SJSA1 (cell line): ENCODE measurements at regions not wholly inside any gene's neighbourhood (a gene's known extent, or its start where the extent isn't known, plus 50 kb on each side); places are given as distances from the start of the nearest gene placed in this dataset.

Experiments used
- DNase-seq, 2 experiments: peaks; one replicate each; pipeline ENCODE4 v3.0.0-alpha.2; 2015 to 2020; ENCODE audit warnings: low spot score in 2 of 2, low read depth in 1 of 2
- H3K27ac ChIP-seq: fragments of 250-450 bp; sonication (Bioruptor Pico); 2 replicates; pipeline ENCODE4 v1.5.1; 2020; ENCODE audit warnings: mild to moderate bottlenecking, moderate library complexity
- H3K27me3 ChIP-seq: fragments of 250-450 bp; sonication (Bioruptor Pico); replicated peaks from 2 replicates; pipeline ENCODE4 v1.5.1; 2020; ENCODE audit warnings: mild to moderate bottlenecking, moderate library complexity
- H3K36me3 ChIP-seq: fragments of 250-450 bp; sonication (Bioruptor Pico); 2 replicates; pipeline ENCODE4 v1.5.1; 2020; ENCODE audit warnings: mild to moderate bottlenecking
- H3K4me1 ChIP-seq: fragments of 250-450 bp; sonication (Bioruptor Pico); replicated peaks from 2 replicates; pipeline ENCODE4 v1.6.1; 2021; ENCODE audit warnings: mild to moderate bottlenecking
- H3K4me3 ChIP-seq: fragments of 250-450 bp; sonication (Bioruptor Pico); 2 replicates; pipeline ENCODE4 v1.5.1; 2020; ENCODE audit warnings: mild to moderate bottlenecking
- H3K9me3 ChIP-seq: fragments of 250-450 bp; sonication (Bioruptor Pico); replicated peaks from 2 replicates; pipeline ENCODE4 v1.5.1; 2020; ENCODE audit warnings: mild to moderate bottlenecking

DNA sequence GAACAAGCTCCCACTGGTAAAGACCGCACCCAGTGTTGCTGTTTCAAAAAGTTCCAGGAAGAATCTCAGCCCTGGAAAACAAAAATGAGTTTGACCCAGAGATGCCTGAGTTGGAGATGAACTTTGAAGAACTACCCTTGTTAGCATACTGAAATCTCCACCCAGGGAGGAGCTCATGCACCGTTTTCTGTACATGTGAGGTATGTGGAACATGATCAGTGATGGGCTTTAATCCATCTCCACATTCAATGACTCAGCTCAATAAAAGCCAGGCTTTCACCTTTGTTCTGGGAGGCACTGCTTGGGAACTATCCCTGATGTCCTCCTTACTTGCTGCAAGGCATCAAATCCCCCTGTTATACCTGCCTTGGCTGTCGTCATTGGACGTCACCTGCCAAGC, 279.9 kb downstream of the UQCRFS1 start:
- Histone ChIP-seq H3K27me3 (no peaks in the 10 kb centered on the region), H3K27ac (no peak overlapping the region), H3K9me3 (peaks cover 4% of the 10 kb centered on the region; the same call in 1 of the 2 replicates), H3K4me1 (no peaks in the 10 kb centered on the region), H3K4me3 (no peak overlapping the region), H3K36me3 (no peaks in the 10 kb centered on the region)
- no peak for DNase-seq

DNA sequence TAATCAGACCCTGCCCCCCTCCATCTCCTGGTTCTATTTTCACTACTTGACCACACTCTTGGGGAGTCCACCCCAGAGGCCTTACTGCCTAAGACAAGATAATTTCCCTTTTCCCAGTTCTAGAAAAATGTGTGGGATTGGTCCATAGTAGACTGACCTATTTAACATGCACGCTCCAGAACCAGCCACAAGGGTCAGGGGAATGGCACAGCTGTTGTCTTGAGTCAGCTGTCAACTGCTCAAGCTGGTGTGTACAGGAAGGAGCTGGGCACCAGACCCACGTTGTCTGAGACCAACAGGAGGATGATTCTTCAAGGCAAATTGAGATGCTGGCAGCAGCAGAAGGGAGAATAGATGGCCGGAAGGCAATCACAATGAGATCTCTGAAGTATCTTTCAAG, 280.5 kb downstream of the UQCRFS1 start:
- no peak overlapping the region for H3K27ac ChIP-seq
- H3K4me3 ChIP-seq, result no peak overlapping the region

DNA sequence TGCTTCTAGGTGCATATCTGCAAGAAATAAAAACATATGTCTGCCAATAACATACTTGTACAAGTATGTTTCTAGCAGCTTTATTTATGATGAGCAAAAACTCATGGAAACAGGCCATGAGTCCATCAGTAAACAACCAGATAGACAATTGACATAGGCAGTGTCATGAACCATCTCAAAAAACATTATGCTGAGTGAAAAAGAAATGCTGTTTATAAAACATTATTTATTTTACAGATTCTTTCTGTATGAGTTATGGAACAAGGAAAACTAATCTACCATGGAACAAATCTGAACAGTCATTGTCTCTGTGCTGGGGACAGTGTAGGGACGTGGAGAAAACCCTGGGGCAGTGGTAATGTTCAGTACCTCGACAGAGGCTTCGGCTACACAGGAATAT, 283.9 kb downstream of the UQCRFS1 start:
- no peak overlapping the region for H3K27ac ChIP-seq
- no peaks in the 10 kb centered on the region for H3K4me1 ChIP-seq
- H3K4me3 ChIP-seq, result no peak overlapping the region
- no peaks in the 10 kb centered on the region for H3K27me3 ChIP-seq
- DNase-seq, result peak in 1 of 2 experiments; percentile 4
- peaks cover 4% of the 10 kb centered on the region; the same call in 1 of the 2 replicates for H3K9me3 ChIP-seq
- H3K36me3 ChIP-seq, result no peaks in the 10 kb centered on the region

More for the DNA sequence above, 280.5 kb downstream of the UQCRFS1 start:
- no peak for DNase-seq
- Histone ChIP-seq H3K36me3 (no peaks in the 10 kb centered on the region), H3K4me1 (no peaks in the 10 kb centered on the region), H3K9me3 (peaks cover 4% of the 10 kb centered on the region; the same call in 1 of the 2 replicates), H3K27me3 (no peaks in the 10 kb centered on the region)

- Histone ChIP-seq H3K27me3 (no peaks in the 10 kb centered on the region), H3K9me3 (peaks cover 4% of the 10 kb centered on the region; the same call in 1 of the 2 replicates), H3K4me1 (no peaks in the 10 kb centered on the region), H3K4me3 (no peak overlapping the region), H3K27ac (no peak overlapping the region), H3K36me3 (no peaks in the 10 kb centered on the region)
- DNase-seq, result no peak
These were observed 285.5 kb downstream of the UQCRFS1 start for GRCh38 chr19:28927456-28927855.

GRCh38 chr19:28920269-28921066, 292.5 kb downstream of the UQCRFS1 start:
- H3K27ac ChIP-seq, result no peak overlapping the region
- H3K9me3 ChIP-seq, result no peaks in the 10 kb centered on the region
- H3K4me1 ChIP-seq, result no peaks in the 10 kb centered on the region
- no peak overlapping the region for H3K4me3 ChIP-seq
- H3K36me3 ChIP-seq, result no peaks in the 10 kb centered on the region
- no peak for DNase-seq
- no peaks in the 10 kb centered on the region for H3K27me3 ChIP-seq

DNA sequence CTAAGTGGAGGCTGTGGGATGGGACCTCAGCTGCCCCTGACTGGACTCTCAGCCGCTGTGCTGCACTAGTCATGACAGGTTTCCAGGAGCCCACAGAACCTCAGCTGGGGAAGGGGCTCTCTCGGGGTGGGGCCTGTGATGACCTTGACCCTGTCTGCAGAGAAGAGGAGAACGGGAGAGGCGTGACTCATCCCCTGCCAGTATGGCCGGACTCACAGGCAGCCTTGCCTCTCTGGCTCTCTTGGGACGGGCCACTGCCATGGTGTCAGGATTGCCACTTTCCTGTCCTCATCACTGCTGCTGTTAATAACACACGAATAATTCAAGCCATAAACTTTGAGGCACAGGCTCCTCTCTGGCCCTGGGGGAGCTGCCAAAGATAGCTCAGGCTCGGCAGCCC, 295.3 kb downstream of the UQCRFS1 start:
- Histone ChIP-seq H3K27ac (no peak overlapping the region), H3K4me1 (no peaks in the 10 kb centered on the region), H3K36me3 (no peaks in the 10 kb centered on the region), H3K27me3 (no peaks in the 10 kb centered on the region), H3K4me3 (no peak overlapping the region), H3K9me3 (no peaks in the 10 kb centered on the region)
- DNase-seq, result no peak

- Histone ChIP-seq H3K27ac (no peak overlapping the region), H3K9me3 (no peaks in the 10 kb centered on the region)
These were observed 297.1 kb downstream of the UQCRFS1 start for GRCh38 chr19:28915737-28916460.

GRCh38 chr19:28915202-28915601, 297.7 kb downstream of the UQCRFS1 start:
- Histone ChIP-seq H3K9me3 (no peaks in the 10 kb centered on the region), H3K36me3 (no peaks in the 10 kb centered on the region), H3K27me3 (no peaks in the 10 kb centered on the region), H3K27ac (no peak overlapping the region), H3K4me1 (no peaks in the 10 kb centered on the region), H3K4me3 (no peak overlapping the region)
- no peak for DNase-seq

More at GRCh38 chr19:28915737-28916460, 297.1 kb downstream of the UQCRFS1 start:
- DNase-seq, result no peak
- Histone ChIP-seq H3K36me3 (no peaks in the 10 kb centered on the region), H3K4me1 (no peaks in the 10 kb centered on the region), H3K4me3 (no peak overlapping the region), H3K27me3 (no peaks in the 10 kb centered on the region)

DNA sequence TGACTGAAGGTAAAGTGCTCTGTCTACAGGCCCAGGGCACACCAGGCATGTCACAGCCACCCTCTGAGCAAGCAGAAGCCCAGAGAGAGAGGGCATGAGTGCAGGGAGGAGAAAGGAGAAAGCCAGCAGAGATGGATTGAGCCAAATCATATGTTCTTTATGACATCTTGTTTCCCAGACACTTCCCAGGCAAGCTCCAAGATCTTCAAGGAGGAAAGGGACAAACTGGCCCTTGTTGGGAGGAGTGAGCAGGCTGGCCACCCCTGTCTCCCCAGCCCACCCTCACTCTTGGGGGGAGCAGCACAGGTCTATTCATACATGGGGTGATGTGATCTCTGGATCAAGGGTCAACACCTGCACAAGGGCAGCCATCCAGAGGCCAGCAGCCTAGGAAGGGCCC, 298.8 kb downstream of the UQCRFS1 start:
- Histone ChIP-seq H3K27ac (no peak overlapping the region), H3K4me1 (no peaks in the 10 kb centered on the region), H3K9me3 (no peaks in the 10 kb centered on the region), H3K27me3 (no peaks in the 10 kb centered on the region), H3K4me3 (no peak overlapping the region), H3K36me3 (no peaks in the 10 kb centered on the region)
- no peak for DNase-seq

DNA sequence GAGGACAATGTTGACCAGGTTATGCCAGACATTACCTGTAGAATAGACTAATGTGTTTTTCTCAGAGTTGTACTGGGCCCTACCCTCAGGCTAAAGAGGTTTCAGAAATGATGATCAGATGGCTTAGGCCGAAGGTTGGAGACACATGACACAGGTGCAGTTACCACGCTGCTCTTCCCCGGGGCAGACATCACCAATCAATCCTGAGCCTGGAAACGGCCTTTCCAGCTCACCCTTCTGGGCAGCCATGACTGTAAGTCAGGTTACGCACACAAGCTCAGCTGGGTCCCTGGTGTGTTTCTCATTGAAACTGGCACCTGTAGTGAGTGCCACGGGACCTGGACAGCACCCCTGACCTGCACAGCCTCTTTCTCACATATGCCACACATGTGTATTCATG, 299.3 kb downstream of the UQCRFS1 start:
- H3K27ac ChIP-seq, result no peak overlapping the region
- H3K4me3 ChIP-seq, result no peak overlapping the region
- no peaks in the 10 kb centered on the region for H3K9me3 ChIP-seq
- no peaks in the 10 kb centered on the region for H3K27me3 ChIP-seq
- no peaks in the 10 kb centered on the region for H3K4me1 ChIP-seq
- H3K36me3 ChIP-seq, result no peaks in the 10 kb centered on the region
- DNase-seq, result no peak

DNA sequence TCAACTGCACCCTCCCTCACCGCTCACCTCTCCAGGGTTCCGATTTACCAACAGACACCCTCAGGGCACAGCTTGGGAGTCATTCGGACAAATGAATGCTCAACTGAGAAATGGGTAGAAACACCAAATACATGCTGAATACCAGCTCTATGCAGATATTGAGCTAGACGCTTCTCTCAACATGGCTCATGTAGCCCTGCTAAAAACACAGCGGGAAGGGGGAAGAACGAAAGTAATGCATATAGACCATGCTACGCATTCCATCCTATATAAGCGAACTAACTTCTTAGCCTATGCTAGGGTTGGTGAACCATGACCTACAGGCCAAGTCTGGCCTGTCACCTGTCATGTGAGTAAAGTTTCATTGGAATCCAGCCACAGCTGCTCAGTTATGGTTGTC, 304.0 kb downstream of the UQCRFS1 start:
- no peak overlapping the region for H3K27ac ChIP-seq
- no peaks in the 10 kb centered on the region for H3K4me1 ChIP-seq
- H3K4me3 ChIP-seq, result no peak overlapping the region
- no peaks in the 10 kb centered on the region for H3K9me3 ChIP-seq
- DNase-seq, result no peak
- no peaks in the 10 kb centered on the region for H3K27me3 ChIP-seq
- no peaks in the 10 kb centered on the region for H3K36me3 ChIP-seq

- no peak overlapping the region for H3K4me3 ChIP-seq
- DNase-seq, result no peak
These were observed 305.4 kb downstream of the UQCRFS1 start for GRCh38 chr19:28907534-28907933.

GRCh38 chr19:28905996-28906395, 307.0 kb downstream of the UQCRFS1 start:
- no peak overlapping the region for H3K27ac ChIP-seq
- no peak for DNase-seq
- no peaks in the 10 kb centered on the region for H3K9me3 ChIP-seq
- no peaks in the 10 kb centered on the region for H3K27me3 ChIP-seq
- H3K36me3 ChIP-seq, result no peaks in the 10 kb centered on the region
- H3K4me3 ChIP-seq, result no peak overlapping the region
- H3K4me1 ChIP-seq, result no peaks in the 10 kb centered on the region

More at GRCh38 chr19:28907534-28907933, 305.4 kb downstream of the UQCRFS1 start:
- no peak overlapping the region for H3K27ac ChIP-seq
- H3K27me3 ChIP-seq, result no peaks in the 10 kb centered on the region
- no peaks in the 10 kb centered on the region for H3K4me1 ChIP-seq
- no peaks in the 10 kb centered on the region for H3K9me3 ChIP-seq
- H3K36me3 ChIP-seq, result no peaks in the 10 kb centered on the region

GRCh38 chr19:28899703-28900102, 313.2 kb downstream of the UQCRFS1 start:
- no peak for DNase-seq
- no peaks in the 10 kb centered on the region for H3K9me3 ChIP-seq
- H3K27me3 ChIP-seq, result no peaks in the 10 kb centered on the region
- H3K27ac ChIP-seq, result no peak overlapping the region
- H3K4me3 ChIP-seq, result no peak overlapping the region
- H3K4me1 ChIP-seq, result no peaks in the 10 kb centered on the region
- no peaks in the 10 kb centered on the region for H3K36me3 ChIP-seq
